Lung (tissue), 11 donors: ENCODE measurements at regions not wholly inside any gene's neighbourhood (a gene's known extent, or its start where the extent isn't known, plus 50 kb on each side); places are given as distances from the start of the nearest gene placed in this dataset.

Experiments
- ATAC-seq: fragments of 200-7000 bp; cut with Tn5 transposase; one replicate; pipeline ENCODE4 v1.9.1; 2020; ENCODE audit warnings: moderate number of reproducible peaks; ENCODE audit not compliant: insufficient read depth, low FRiP score
- DNase-seq, 3 donors: peaks; one replicate each; pipeline ENCODE4 v3.0.0-alpha.2; 2013 to 2017
- H3K27ac ChIP-seq, 2 donors: one replicate each; pipeline ENCODE4 v1.5.1; 2013; ENCODE audit warnings: mild to moderate bottlenecking in 2 of 2, moderate library complexity in 2 of 2, control low read depth in 1 of 2, inconsistent platforms in 1 of 2, low read depth in 1 of 2, low read length in 1 of 2
- H3K27me3 ChIP-seq, 3 donors: one replicate each; pipeline ENCODE4 v1.5.1; 2013; ENCODE audit warnings: low read length in 2 of 3; ENCODE audit not compliant: control insufficient read depth in 3 of 3, insufficient read depth in 3 of 3
- H3K36me3 ChIP-seq, 4 donors: one replicate each; pipeline ENCODE4 v1.5.1; 2013; ENCODE audit warnings: low read length in 4 of 4, mild to moderate bottlenecking in 1 of 4, moderate library complexity in 1 of 4; ENCODE audit not compliant: control insufficient read depth in 4 of 4, insufficient read depth in 4 of 4
- H3K4me1 ChIP-seq, 5 donors: one replicate each; pipeline ENCODE4 v1.5.1; 2013; ENCODE audit warnings: low read length in 5 of 5, mild to moderate bottlenecking in 2 of 5, moderate library complexity in 1 of 5; ENCODE audit not compliant: control insufficient read depth in 5 of 5, insufficient read depth in 5 of 5
- H3K4me3 ChIP-seq: one replicate; pipeline ENCODE4 v1.5.1; 2013; ENCODE audit warnings: mild to moderate bottlenecking, control low read depth, moderate library complexity
- H3K9ac ChIP-seq, 2 donors: one replicate each; pipeline ENCODE4 v1.5.1; 2013; ENCODE audit warnings: low read length in 2 of 2, control low read depth in 1 of 2; ENCODE audit not compliant: insufficient read depth in 1 of 2
- H3K9me3 ChIP-seq, 4 donors: one replicate each; pipeline ENCODE4 v1.5.1; 2013; ENCODE audit warnings: low read length in 3 of 4, mild to moderate bottlenecking in 1 of 4, moderate library complexity in 1 of 4; ENCODE audit not compliant: control insufficient read depth in 4 of 4, insufficient read depth in 3 of 4
- WGBS, 2 donors: extraction: QIAGEN DNeasy Blood & Tissue Kit; methylation state at CpG; one replicate each; pipeline ENCODE4 v1.1.7; 2013; 5-methylcytosine and 5-hydroxymethylcytosine counted together
- TF ChIP-seq, protein P1 (sequence below): IDR thresholded peaks from 2 replicates; pipeline ENCODE4 v1.5.1; 2012; ENCODE audit warnings: mild to moderate bottlenecking; ENCODE audit errors: control extremely low read depth, extremely low read depth
- donor health status: control.
- donor health status: control.
- donor health status: Bipolar disorder and iron deficiency.
- donor health status: healthy.
- donor health status: DM: yes; HTN: yes; CAD: no.

DNA sequence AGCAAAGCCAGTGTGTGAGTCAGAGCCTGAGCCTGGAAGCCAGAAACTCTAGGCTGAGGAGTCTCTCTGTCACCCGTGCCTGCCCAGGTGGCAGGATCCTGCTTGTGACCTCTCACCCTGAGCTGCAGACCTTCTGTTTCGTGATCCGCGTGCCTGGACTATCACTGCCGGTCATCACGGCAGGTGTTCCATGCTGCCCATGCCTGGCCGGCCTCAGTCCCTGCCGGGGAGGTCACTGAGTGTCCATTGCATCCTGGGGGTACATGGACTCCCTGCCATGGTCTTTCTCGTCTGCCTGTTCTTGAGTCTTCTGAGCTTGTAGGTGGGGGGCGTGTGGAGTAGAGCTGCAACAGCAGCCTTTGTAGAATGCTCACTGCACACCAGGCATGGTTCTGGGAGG is 1032.4 kb downstream of the TBC1D22A start:
- Histone ChIP-seq H3K9ac (no peak overlapping the region), H3K4me1 (no peaks in the 10 kb centered on the region), H3K9me3 (peaks cover 0 to 7% (median 3%) of the 10 kb centered on the region in 4 donors), H3K27ac (no peak overlapping the region), H3K36me3 (no peaks in the 10 kb centered on the region), H3K27me3 (peaks cover 0 to under 1% (median 0%) of the 10 kb centered on the region in 3 donors), H3K4me3 (no peak overlapping the region)
- no peak for DNase-seq
- ATAC-seq = no peak
- TF ChIP-seq, protein P1, sequence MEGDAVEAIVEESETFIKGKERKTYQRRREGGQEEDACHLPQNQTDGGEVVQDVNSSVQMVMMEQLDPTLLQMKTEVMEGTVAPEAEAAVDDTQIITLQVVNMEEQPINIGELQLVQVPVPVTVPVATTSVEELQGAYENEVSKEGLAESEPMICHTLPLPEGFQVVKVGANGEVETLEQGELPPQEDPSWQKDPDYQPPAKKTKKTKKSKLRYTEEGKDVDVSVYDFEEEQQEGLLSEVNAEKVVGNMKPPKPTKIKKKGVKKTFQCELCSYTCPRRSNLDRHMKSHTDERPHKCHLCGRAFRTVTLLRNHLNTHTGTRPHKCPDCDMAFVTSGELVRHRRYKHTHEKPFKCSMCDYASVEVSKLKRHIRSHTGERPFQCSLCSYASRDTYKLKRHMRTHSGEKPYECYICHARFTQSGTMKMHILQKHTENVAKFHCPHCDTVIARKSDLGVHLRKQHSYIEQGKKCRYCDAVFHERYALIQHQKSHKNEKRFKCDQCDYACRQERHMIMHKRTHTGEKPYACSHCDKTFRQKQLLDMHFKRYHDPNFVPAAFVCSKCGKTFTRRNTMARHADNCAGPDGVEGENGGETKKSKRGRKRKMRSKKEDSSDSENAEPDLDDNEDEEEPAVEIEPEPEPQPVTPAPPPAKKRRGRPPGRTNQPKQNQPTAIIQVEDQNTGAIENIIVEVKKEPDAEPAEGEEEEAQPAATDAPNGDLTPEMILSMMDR = no peak
- WGBS, 2 donors = 88 to 91% methylated on average over 9 to 10 of the region's 10 CpGs

- DNase-seq (no peak), ATAC-seq (no peak)
- H3K27me3 ChIP-seq = peaks cover 0 to 2% (median 0%) of the 10 kb centered on the region in 3 donors
- H3K4me3 ChIP-seq = no peak overlapping the region
- peaks cover 0 to 7% (median 2%) of the 10 kb centered on the region in 4 donors for H3K9me3 ChIP-seq
- no peaks in the 10 kb centered on the region for H3K36me3 ChIP-seq
- 88 to 90% methylated on average over 20 of the region's 20 CpGs for WGBS, 2 donors
- H3K9ac ChIP-seq = no peak overlapping the region
- H3K27ac ChIP-seq = no peak overlapping the region
- H3K4me1 ChIP-seq = no peaks in the 10 kb centered on the region
- TF ChIP-seq, protein P1 = no peak
Observed at GRCh38 chr22:47793304-47794101, 1031.1 kb downstream of the TBC1D22A start.

- 23 to 27% methylated on average over 3 of the region's 3 CpGs for WGBS, 2 donors
- Histone ChIP-seq H3K27ac (no peak overlapping the region), H3K9me3 (peaks cover 0 to 15% (median 7%) of the 10 kb centered on the region in 4 donors), H3K36me3 (no peaks in the 10 kb centered on the region), H3K4me1 (no peaks in the 10 kb centered on the region), H3K27me3 (peaks cover 0 to 5% (median 4%) of the 10 kb centered on the region in 3 donors), H3K9ac (no peak overlapping the region), H3K4me3 (no peak overlapping the region)
- ATAC-seq = no peak
- TF ChIP-seq, protein P1 = no peak
- no peak for DNase-seq
Observed at GRCh38 chr22:47789171-47789570, 1026.7 kb downstream of the TBC1D22A start.
